Peyer's patch (tissue), 4 donors: ENCODE measurements at regions not wholly inside any gene's neighbourhood (a gene's known extent, or its start where the extent isn't known, plus 50 kb on each side); places are given as distances from the start of the nearest gene placed in this dataset.
A peak's percentile ranks its signal among the peaks of the same experiment; 100 is the strongest.

ENCODE experiments used
- DNase-seq, 3 donors: peaks; one replicate each; pipeline ENCODE4 v3.0.0-alpha.2; 2017 to 2019
- H3K27ac ChIP-seq, 4 donors: fragments of 200-600 bp; sonication (generic); one replicate each; pipeline ENCODE4 v1.5.1; 2016 to 2019
- H3K27me3 ChIP-seq, 2 donors: fragments of 200-600 bp; sonication (generic); one replicate each; pipeline ENCODE4 v1.5.1; 2019
- H3K36me3 ChIP-seq, 3 donors: fragments of 200-600 bp; sonication (generic); one replicate each; pipeline ENCODE4 v1.5.1; 2016 to 2019
- H3K4me1 ChIP-seq, 4 donors: fragments of 200-600 bp; sonication (generic); one replicate each; pipeline ENCODE4 v1.5.1; 2016 to 2019
- H3K4me3 ChIP-seq, 4 donors: fragments of 200-600 bp; sonication (generic); 1 replicate in 3 of 4; 2 replicates in 1 of 4; pipeline ENCODE4 v1.5.1; 2016 to 2019; ENCODE audit warnings: mild to moderate bottlenecking in 1 of 4
- H3K9me3 ChIP-seq, 4 donors: fragments of 200-600 bp; sonication (generic); one replicate each; pipeline ENCODE4 v1.5.1; 2016 to 2019; ENCODE audit warnings: mild to moderate bottlenecking in 1 of 4
- POLR2A ChIP-seq, 2 donors: fragments of 450-650 bp; IDR thresholded peaks; one replicate each; pipeline ENCODE4 v1.5.1; 2017; ENCODE audit warnings: antibody characterized with exemption in 2 of 2, mild to moderate bottlenecking in 2 of 2, moderate library complexity in 2 of 2
- TF ChIP-seq, protein P1 (sequence below), 6 experiments: fragments of 450-650 bp in 4 of 6; fragments of 200-600 bp in 2 of 6; sonication (generic) in 1 of 6; IDR thresholded peaks; one replicate each; pipeline ENCODE4 v1.5.1; 2017 to 2019; ENCODE audit warnings: antibody characterized with exemption in 6 of 6, mild to moderate bottlenecking in 3 of 6, moderate library complexity in 1 of 6

DNA sequence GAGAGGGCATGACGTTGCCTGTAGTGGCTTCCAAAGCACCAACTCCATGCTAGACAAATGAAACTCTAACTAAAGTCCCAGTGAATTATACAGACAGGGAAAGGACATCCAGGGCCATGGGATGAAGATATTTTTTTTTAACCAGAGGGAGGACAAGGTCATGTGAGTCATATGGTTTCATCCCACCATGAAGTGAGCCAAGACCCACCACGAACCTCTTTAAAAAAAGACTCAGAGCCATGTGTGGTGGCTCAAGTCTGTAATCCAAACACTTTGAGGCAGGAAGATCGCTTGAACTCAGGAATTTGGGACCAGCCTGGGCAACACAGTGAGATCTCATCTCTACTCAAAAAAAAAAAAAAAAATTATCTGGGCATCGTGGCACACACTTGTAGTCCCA, 115.2 kb downstream of the LIPG start:
- H3K4me1 ChIP-seq, result peaks cover 0 to 7% (median 0%) of the 10 kb centered on the region in 4 donors
- DNase-seq, result no peak
- H3K27me3 ChIP-seq, result no peaks in the 10 kb centered on the region

DNA sequence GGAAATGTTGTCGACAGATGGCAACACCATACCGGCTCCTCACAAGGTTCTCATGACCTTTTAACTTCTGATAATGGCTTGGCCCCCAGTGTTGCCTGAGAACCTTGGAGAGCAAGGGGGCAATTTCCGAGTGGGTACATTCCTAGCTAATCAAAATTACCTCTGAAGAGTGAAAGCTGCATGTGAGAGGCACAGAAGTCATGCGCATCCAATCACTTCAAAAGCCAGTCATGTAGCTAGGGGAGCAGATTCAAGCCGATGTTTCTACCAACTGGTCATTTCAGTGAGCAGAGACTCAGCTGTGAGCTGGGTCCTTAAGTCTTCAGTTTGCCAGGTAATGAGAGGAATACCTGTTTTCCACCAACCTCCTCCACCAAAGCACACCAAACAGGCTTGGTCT, 111.4 kb downstream of the LIPG start:
- Histone ChIP-seq H3K9me3 (no peaks in the 10 kb centered on the region), H3K36me3 (no peaks in the 10 kb centered on the region), H3K27me3 (no peaks in the 10 kb centered on the region), H3K4me3 (no peak overlapping the region), H3K4me1 (peaks cover 0 to 1% (median 0%) of the 10 kb centered on the region in 4 donors), H3K27ac (no peak overlapping the region)
- no peak for TF ChIP-seq POLR2A (IDR thresholded peaks at IDR 0.05)
- TF ChIP-seq, protein P1, sequence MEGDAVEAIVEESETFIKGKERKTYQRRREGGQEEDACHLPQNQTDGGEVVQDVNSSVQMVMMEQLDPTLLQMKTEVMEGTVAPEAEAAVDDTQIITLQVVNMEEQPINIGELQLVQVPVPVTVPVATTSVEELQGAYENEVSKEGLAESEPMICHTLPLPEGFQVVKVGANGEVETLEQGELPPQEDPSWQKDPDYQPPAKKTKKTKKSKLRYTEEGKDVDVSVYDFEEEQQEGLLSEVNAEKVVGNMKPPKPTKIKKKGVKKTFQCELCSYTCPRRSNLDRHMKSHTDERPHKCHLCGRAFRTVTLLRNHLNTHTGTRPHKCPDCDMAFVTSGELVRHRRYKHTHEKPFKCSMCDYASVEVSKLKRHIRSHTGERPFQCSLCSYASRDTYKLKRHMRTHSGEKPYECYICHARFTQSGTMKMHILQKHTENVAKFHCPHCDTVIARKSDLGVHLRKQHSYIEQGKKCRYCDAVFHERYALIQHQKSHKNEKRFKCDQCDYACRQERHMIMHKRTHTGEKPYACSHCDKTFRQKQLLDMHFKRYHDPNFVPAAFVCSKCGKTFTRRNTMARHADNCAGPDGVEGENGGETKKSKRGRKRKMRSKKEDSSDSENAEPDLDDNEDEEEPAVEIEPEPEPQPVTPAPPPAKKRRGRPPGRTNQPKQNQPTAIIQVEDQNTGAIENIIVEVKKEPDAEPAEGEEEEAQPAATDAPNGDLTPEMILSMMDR (IDR thresholded peaks at IDR 0.05), result no peak
- DNase-seq, result no peak

More for the DNA sequence above, 115.2 kb downstream of the LIPG start:
- no peak for TF ChIP-seq POLR2A (IDR thresholded peaks at IDR 0.05)
- TF ChIP-seq, protein P1 (IDR thresholded peaks at IDR 0.05), result no peak
- Histone ChIP-seq H3K36me3 (no peaks in the 10 kb centered on the region), H3K27ac (no peak overlapping the region), H3K9me3 (no peaks in the 10 kb centered on the region), H3K4me3 (no peak overlapping the region)

DNA sequence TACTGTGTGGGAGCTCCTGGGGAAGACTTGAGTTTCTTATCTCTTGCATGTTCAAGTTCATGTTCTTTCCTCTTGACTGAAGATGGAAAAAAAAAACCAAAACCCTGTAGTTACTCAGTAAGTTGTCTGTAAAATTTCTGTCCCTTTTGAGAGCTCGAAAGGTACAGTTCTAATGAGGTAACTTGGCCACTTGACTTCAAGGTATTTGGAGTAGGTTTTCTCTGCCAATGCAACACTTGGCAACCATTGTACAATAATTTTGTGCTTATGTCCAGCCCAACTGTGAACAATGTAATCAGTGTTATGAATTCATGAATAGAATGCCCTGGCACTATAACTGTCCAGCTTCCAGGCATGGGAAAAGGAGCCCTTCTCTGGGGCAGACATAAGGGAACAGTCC, 111.0 kb downstream of the LIPG start:
- TF ChIP-seq, protein P1 (IDR thresholded peaks at IDR 0.05), result no peak
- TF ChIP-seq POLR2A (IDR thresholded peaks at IDR 0.05), result no peak
- no peak overlapping the region for H3K27ac ChIP-seq
- no peaks in the 10 kb centered on the region for H3K27me3 ChIP-seq

DNA sequence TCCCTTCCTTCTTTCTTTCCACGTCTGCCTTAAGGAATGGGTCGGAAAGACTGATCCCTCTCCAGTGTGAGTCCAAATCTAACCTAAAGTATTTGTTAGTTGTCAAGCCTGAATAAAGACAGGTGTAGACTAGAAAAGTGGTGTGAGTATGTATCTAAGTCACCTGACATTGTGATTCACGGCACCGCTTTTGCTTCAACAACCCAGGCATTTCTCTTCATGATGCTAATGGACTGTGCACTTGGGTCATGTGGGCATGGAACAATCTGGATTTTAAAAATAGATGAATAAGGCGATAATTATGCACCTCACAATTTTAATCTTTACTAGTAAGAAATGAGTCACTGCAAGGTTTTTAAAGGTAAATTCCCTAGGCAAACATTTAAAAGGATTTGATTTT, 107.5 kb downstream of the LIPG start:
- no peaks in the 10 kb centered on the region for H3K9me3 ChIP-seq
- H3K4me3 ChIP-seq, result no peak overlapping the region
- DNase-seq, result no peak
- H3K27me3 ChIP-seq, result no peaks in the 10 kb centered on the region
- H3K27ac ChIP-seq, result no peak overlapping the region
- no peaks in the 10 kb centered on the region for H3K4me1 ChIP-seq
- H3K36me3 ChIP-seq, result no peaks in the 10 kb centered on the region
- no peak for TF ChIP-seq POLR2A (IDR thresholded peaks at IDR 0.05)
- TF ChIP-seq, protein P1 (IDR thresholded peaks at IDR 0.05), result no peak

More for the DNA sequence above, 111.0 kb downstream of the LIPG start:
- H3K36me3 ChIP-seq, result no peaks in the 10 kb centered on the region
- H3K4me3 ChIP-seq, result no peak overlapping the region
- no peaks in the 10 kb centered on the region for H3K4me1 ChIP-seq
- DNase-seq, result no peak
- no peaks in the 10 kb centered on the region for H3K9me3 ChIP-seq

DNA sequence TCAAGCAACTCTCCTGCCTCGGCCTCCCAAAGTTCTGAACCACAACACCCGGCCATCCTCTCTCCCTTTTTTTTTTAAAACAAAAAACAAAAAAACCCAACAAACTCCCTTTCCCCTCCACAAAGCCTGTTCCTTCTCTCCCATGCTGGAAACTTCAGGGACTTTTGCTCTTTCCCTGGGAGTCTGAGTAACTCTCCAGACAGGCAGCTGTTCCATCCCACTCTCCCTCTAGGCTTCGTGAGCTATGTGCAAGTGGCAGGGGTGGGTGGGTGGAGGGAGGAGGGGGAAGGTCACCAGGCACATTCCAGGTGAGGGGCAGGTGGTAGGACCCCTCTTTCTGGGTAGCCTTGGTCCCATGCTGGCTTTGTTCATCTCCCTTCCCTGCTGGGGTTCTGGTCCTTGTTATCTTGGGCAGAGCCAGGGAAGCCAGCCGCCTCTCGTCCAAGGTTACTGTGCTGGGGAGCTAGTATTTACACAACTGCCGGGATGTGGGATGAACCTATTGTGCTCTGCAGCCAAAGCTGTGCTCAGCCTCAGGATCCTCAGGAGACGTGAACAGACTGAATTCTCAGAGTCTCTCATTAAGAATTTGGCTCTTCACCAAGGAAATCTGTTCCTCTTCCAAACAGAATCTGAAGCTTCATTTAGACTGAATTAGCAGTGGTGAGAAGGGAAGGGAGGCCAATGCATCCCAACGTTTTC, 106.9 kb downstream of the LIPG start:
- Histone ChIP-seq H3K27me3 (no peaks in the 10 kb centered on the region), H3K9me3 (no peaks in the 10 kb centered on the region), H3K36me3 (no peaks in the 10 kb centered on the region), H3K4me1 (peaks cover 0 to 6% (median 0%) of the 10 kb centered on the region in 4 donors), H3K27ac (peak overlapping the region in 1 of 4 donors; percentile 4), H3K4me3 (no peak overlapping the region)
- DNase-seq, result no peak
- no peak for TF ChIP-seq POLR2A (IDR thresholded peaks at IDR 0.05)
- TF ChIP-seq, protein P1 (IDR thresholded peaks at IDR 0.05), result no peak
